GM23248 (cell line): ENCODE measurements at regions not wholly inside any gene's neighbourhood (a gene's known extent, or its start where the extent isn't known, plus 50 kb on each side); places are given as distances from the start of the nearest gene placed in this dataset.

Experiments
- EZH2 ChIP-seq: fragments of 200-600 bp; sonication (generic); IDR thresholded peaks from 2 replicates; pipeline ENCODE4 v1.6.1; 2018; ENCODE audit warnings: antibody characterized with exemption, mild to moderate bottlenecking; ENCODE audit not compliant: insufficient read depth, poor library complexity, severe bottlenecking
- EZH2phosphoT487 ChIP-seq: fragments of 200-600 bp; sonication (generic); IDR thresholded peaks from 2 replicates; pipeline ENCODE4 v1.6.1; 2018; ENCODE audit warnings: antibody characterized with exemption, moderate library complexity, mild to moderate bottlenecking, low read depth; ENCODE audit not compliant: insufficient read depth

GRCh38 chr4:57710053-57710452 is 599.9 kb upstream of the IGFBP7 start:
- no peak for TF ChIP-seq EZH2
- TF ChIP-seq EZH2phosphoT487: no peak
